Middle frontal gyrus (tissue), 1 donor: ENCODE measurements at regions not wholly inside any gene's neighbourhood (a gene's known extent, or its start where the extent isn't known, plus 50 kb on each side); places are given as distances from the start of the nearest gene placed in this dataset.

ENCODE experiments used
- DNase-seq: peaks from one replicate; pipeline ENCODE4 v3.0.0-alpha.2; 2015; ENCODE audit warnings: low spot score; ENCODE audit errors: extremely low spot score

- DNase-seq = no peak
Observed at GRCh38 chr11:92383430-92383829, 158.8 kb downstream of the FAT3 start.

DNA sequence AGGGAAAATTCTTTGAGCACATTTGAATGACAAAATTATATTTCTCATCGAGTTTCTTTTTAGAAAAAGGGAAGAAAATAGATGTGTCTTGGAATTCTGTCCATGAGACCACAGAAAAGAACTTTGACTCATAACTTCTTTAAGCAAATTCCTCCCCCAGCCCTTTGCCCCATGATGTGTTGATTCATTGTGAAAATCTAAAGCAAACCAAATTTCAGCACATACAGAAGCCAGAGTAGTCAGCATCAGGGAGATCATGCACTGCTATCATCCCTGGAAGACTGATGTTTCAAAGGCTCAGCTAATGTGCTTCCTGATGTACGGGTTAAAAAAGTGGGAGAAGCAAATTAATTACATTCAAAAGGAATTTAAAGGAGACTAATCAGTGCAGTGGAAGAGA is 159.7 kb downstream of the FAT3 start:
- DNase-seq = no peak

GRCh38 chr11:92384802-92385201 is 160.2 kb downstream of the FAT3 start:
- no peak for DNase-seq

DNA sequence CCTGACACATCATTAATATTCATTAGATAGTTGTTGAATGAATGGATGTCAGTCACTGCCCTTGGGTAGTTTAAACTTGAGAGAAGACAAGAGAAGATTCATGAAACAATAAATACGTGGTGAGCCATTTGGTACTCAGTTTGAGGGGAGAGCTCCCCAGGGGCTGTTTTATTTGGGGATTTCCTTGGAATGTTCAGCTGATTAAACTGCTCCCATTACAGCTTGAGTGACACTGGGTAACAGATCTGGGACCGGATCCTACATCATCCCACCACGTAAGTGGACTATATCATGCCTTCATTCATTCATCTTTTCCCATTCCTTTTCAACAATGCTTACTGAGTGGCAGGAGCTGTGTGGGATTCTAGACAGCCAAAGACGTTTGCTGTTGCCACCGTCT is 162.0 kb downstream of the FAT3 start:
- no peak for DNase-seq

GRCh38 chr11:92387859-92388258 is 163.2 kb downstream of the FAT3 start:
- DNase-seq = no peak

GRCh38 chr11:92388380-92388779 is 163.8 kb downstream of the FAT3 start:
- no peak for DNase-seq

DNA sequence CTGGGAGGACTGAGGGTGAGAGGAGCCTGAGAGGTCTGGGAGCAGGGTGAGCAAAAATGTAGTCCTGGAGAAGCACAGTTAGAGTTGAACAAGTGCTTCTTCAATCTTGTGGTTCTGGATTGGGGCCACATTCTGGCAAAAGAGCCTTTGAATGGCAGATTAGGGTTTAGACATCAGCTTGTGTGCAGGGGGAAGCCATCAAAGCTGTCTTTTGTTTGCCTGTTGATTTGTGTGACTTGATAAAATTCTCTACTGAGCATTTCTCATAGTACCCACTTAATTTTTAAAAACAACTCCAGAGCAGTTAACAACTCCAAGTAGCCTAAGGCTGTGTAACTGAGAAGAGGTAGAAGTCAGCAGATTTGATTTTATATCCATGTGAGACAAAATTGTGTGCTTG is 166.2 kb downstream of the FAT3 start:
- no peak for DNase-seq

GRCh38 chr11:92391364-92391763 is 166.7 kb downstream of the FAT3 start:
- DNase-seq = no peak

GRCh38 chr11:92391808-92392207 is 167.2 kb downstream of the FAT3 start:
- no peak for DNase-seq

DNA sequence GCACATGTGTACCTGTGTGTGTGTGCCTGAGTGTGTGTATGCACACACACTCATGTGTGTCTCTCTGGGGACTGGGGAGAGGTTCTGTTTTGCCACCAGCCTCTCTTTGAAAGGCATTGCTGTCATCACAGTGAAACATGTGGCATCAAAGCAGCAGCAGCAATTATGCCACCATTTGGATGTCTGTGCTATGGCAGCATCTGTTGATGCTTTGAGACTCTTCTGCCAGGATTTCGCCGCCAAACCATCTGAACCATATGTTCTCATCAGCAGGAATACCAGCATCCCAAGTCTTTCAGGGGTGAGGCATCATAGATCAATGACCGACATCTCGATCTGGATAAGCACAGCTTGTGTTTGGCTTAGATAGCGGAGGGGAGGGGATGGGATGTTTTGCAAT is 168.6 kb downstream of the FAT3 start:
- no peak for DNase-seq

- DNase-seq = no peak
Observed at GRCh38 chr11:92396133-92396532, 171.5 kb downstream of the FAT3 start.

DNA sequence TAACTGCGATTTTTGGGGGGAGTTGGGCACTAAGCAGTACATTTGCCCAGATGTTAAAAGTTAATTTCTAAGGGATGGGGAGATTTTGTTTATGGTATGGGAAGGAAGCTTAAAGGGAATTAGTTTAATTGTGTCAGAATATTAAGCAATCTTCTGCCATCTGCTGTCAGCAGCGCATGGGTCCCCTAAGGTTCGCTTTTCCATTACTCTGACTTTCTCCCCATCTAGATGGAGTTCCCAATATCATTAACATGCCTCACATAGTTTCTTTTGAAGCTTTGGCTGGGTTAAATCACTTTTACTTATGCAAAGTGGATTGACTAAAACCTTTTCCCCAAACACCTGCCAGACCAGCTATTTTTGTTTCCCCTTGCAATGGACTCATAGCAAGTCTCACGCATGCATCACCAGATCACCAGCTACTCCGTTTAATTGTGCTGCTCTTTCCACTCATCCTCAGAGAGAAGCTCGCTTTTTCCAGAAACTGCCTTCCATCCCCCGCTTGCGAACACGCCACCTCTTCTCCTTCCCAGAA is 172.7 kb downstream of the FAT3 start:
- no peak for DNase-seq

- no peak for DNase-seq
Observed at GRCh38 chr11:92399705-92400104, 175.1 kb downstream of the FAT3 start.

- no peak for DNase-seq
Observed at GRCh38 chr11:92401520-92401919, 176.9 kb downstream of the FAT3 start.

DNA sequence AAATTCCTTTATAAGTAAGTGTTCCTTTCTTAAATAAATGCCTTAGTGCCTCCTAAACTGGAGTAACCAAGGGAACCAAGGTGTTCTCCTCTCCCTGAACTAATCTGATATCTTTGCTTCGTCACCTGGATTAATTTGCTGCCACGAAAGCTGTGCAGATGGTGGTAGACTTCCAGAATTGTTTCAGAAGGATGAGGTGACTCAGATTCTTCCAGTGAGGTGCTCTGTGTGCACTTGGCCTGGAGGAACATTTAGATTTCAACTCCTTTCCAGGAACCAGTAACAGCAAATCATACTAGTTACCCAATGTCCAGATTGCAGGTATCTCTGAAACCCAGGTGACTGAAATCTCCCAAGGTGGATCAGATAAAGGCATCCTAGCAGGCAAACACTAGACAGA is 181.9 kb downstream of the FAT3 start:
- no peak for DNase-seq

GRCh38 chr11:92409355-92409754 is 184.7 kb downstream of the FAT3 start:
- no peak for DNase-seq

GRCh38 chr11:92409956-92410355 is 185.3 kb downstream of the FAT3 start:
- no peak for DNase-seq

- DNase-seq = no peak
Observed at GRCh38 chr11:92410526-92410925, 185.9 kb downstream of the FAT3 start.

GRCh38 chr11:92411431-92411830 is 186.8 kb downstream of the FAT3 start:
- DNase-seq = no peak

- DNase-seq = no peak
Observed at GRCh38 chr11:92413757-92414513, 189.3 kb downstream of the FAT3 start.

DNA sequence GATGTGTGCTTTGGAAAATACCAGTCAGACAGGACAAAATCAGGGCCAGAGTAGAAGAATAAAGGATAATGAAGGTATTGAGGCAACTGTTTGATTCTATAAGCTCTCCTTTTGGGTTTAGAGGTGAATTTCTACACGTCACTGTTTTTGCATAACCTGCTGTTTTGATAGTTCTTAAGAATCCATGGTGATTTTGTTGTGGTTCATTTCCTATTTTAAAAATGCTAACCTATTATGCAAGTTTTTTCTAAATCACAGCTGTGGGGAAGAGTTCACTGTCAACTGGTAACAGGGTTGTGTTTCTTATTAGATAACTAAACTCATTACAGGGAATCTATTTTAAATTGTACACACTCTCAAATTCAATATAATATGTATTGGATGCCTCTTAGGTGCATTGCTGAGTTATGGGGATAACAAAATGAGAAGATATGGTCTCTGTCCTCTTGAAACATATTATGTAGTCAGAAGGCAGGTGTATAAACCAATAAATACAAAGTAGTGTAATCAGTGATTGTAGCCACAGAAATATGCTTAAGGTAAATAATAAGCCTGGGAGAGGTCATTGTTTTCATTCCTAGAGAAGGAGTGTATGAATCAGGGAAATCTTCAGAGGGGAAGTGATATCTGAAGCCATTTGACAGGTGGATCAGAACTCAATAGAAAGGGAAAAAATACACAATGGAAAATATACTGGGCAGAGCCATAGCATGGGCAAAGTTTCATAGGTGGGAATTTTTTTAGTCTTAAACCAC is 192.5 kb downstream of the FAT3 start:
- DNase-seq = no peak

DNA sequence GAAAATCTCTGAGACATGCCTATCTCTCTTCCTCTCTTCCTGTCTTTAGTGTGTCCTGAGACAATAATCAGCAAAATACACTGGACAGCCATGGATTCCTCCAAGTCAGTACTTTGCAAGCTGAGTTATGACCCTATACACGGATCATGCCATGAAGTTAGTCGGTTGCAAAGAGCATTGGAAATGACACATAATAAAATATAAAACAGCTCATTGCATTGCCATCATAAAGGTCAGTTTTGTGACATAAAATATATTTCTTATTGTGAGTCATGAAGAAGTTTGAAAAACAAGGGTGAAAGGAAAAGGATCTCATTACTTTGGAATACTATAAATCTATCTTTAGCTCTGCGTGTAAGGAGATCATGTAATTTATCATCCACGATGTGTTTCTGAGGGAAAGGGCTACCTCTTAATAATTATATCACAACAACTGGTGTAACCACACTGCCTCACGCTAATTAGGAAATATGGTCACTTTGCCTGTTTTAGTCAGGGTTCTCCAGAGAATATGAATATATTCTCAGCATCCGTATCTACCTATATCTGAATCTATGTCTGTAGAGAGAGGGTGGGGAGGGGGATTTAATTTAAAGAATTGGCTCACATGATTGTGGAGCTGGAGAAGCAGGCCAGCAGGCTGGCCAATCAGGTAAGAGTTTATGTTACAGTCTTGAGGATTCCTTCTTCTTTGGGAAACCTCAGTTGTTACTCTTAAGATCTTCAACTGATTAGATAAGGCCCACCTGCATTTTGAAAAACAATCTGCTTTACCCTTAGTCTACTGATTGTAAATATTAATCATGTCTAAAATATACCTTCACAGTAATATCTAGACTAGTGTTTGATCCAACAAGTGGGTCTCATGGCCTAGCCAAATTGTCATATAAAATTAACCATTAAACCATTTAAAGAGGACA is 198.8 kb downstream of the FAT3 start:
- no peak for DNase-seq
